Stimulated activated CD8-positive, alpha-beta memory T cell treated with anti-CD3 and anti-CD28 coated beads, Interleukin-4, amount 100 ng/mL, for 24 hours (primary cell): ENCODE measurements at regions not wholly inside any gene's neighbourhood (a gene's known extent, or its start where the extent isn't known, plus 50 kb on each side); places are given as distances from the start of the nearest gene placed in this dataset.

ENCODE experiments used
- DNase-seq: peaks from one replicate; pipeline ENCODE4 v3.0.0-alpha.2; 2020; ENCODE audit warnings: low read depth

GRCh38 chr16:61323456-61323855 lies 712.8 kb downstream of the CDH8 start:
- no peak for DNase-seq

- DNase-seq: no peak
Measured at GRCh38 chr16:61320791-61321190, 715.4 kb downstream of the CDH8 start.

- no peak for DNase-seq
Measured at GRCh38 chr16:61313931-61314330, 722.3 kb downstream of the CDH8 start.

GRCh38 chr16:61309386-61309785 lies 726.9 kb downstream of the CDH8 start:
- no peak for DNase-seq

- DNase-seq: no peak
Measured at GRCh38 chr16:61306204-61306603, 730.0 kb downstream of the CDH8 start.

GRCh38 chr16:61296814-61297213 lies 739.4 kb downstream of the CDH8 start:
- no peak for DNase-seq

- no peak for DNase-seq
Measured at GRCh38 chr16:61296305-61296704, 739.9 kb downstream of the CDH8 start.

GRCh38 chr16:61295311-61295710 lies 740.9 kb downstream of the CDH8 start:
- no peak for DNase-seq

GRCh38 chr16:61289141-61289540 lies 747.1 kb downstream of the CDH8 start:
- no peak for DNase-seq

- no peak for DNase-seq
Measured at GRCh38 chr16:61277849-61278248, 758.4 kb downstream of the CDH8 start.

- no peak for DNase-seq
Measured at GRCh38 chr16:61274211-61274610, 762.0 kb downstream of the CDH8 start.

GRCh38 chr16:61270726-61271125 lies 765.5 kb downstream of the CDH8 start:
- DNase-seq: no peak

GRCh38 chr16:61263400-61263799 lies 772.8 kb downstream of the CDH8 start:
- no peak for DNase-seq

- no peak for DNase-seq
Measured at GRCh38 chr16:61261315-61261714, 774.9 kb downstream of the CDH8 start.

GRCh38 chr16:61246592-61246991 lies 789.6 kb downstream of the CDH8 start:
- DNase-seq: no peak

GRCh38 chr16:61243954-61244353 lies 792.3 kb downstream of the CDH8 start:
- no peak for DNase-seq

GRCh38 chr16:61237884-61238485 lies 798.3 kb downstream of the CDH8 start:
- no peak for DNase-seq

GRCh38 chr16:61233713-61234112 lies 802.5 kb downstream of the CDH8 start:
- DNase-seq: no peak

GRCh38 chr16:61228371-61228770 lies 807.9 kb downstream of the CDH8 start:
- DNase-seq: no peak

- no peak for DNase-seq
Measured at GRCh38 chr16:61215605-61216004, 820.6 kb downstream of the CDH8 start.

GRCh38 chr16:61214780-61215179 lies 821.5 kb downstream of the CDH8 start:
- DNase-seq: no peak

- DNase-seq: no peak
Measured at GRCh38 chr16:61210076-61210475, 826.2 kb downstream of the CDH8 start.

- DNase-seq: no peak
Measured at GRCh38 chr16:61195006-61195405, 841.2 kb downstream of the CDH8 start.

GRCh38 chr16:61194573-61194972 lies 841.7 kb downstream of the CDH8 start:
- DNase-seq: no peak

GRCh38 chr16:61182391-61182790 lies 853.8 kb downstream of the CDH8 start:
- DNase-seq: no peak
